NCI-H524 treated with DMSO at 0.1 percent for 48 hours (cell line): ENCODE measurements at regions not wholly inside any gene's neighbourhood (a gene's known extent, or its start where the extent isn't known, plus 50 kb on each side); places are given as distances from the start of the nearest gene placed in this dataset.

Experiments used
- DNase-seq: peaks from one replicate; lab custom pipeline; 2025; lab: John Stamatoyannopoulos, UW

DNA sequence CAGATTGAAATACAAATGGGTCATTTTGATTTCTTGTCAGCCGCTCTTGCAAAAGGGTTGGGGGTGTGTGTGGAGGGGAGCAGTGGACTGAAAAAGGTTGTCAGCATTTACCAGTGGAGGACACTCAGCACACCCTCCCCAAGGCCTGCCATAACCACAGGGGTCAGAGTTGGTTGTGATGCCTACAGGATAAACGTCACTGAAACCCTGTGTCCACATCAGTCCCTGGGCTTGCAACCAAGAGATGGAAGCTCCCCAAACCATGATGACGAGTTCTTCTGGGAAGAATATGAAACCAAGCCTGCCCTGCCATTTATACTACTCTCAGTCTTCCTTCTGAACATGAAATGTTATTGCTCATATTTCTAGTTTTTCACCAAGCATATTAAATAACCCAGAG is 54.0 kb upstream of the UMPS start:
- DNase-seq: no peak

DNA sequence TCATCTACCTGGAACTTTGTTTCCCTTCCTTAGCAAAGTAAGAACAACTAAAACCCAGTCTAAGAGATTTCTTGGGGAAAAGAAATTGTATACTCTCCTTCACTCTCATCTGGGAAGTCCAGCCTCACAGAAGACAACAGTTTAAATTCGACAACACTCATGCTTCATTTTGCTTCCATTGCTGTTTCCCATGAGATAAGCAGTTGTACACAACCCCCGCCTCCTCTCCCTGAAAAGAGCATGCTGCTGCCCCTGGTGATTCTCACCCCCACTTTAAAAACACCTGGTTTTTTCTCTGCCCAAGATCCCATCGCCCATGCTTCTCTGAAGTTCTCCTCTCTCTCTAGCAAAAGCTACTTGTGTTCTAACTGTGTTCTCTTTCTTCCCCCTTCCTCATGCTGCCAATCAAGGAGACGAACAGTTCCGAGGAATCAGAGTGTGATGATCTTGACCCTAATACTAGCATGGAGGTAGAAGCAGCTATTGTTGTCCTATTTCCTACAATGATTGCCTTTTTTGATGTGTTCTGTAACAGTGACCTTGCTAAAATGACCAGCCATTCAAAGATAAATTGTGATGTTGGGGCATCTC is 51.1 kb upstream of the UMPS start:
- no peak for DNase-seq
